HCT116 (cell line): ENCODE measurements at regions not wholly inside any gene's neighbourhood (a gene's known extent, or its start where the extent isn't known, plus 50 kb on each side); places are given as distances from the start of the nearest gene placed in this dataset.

ENCODE experiments used
- CEBPB ChIP-seq: IDR thresholded peaks from 2 replicates; pipeline ENCODE4 v1.6.1; 2012; ENCODE audit warnings: low read depth
- EZH2 ChIP-seq: fragments of 200-600 bp; sonication (generic); IDR thresholded peaks from 2 replicates; pipeline ENCODE4 v1.6.1; 2017; ENCODE audit warnings: antibody characterized with exemption, mixed run types
- EZH2phosphoT487 ChIP-seq: fragments of 200-600 bp; IDR thresholded peaks from 2 replicates; pipeline ENCODE4 v1.6.1; 2018; ENCODE audit warnings: antibody characterized with exemption, borderline replicate concordance
- JUND ChIP-seq: IDR thresholded peaks from 2 replicates; pipeline ENCODE4 v1.6.1; 2012
- MAX ChIP-seq: IDR thresholded peaks from 2 replicates; pipeline ENCODE4 v1.6.1; 2012
- POLR2A ChIP-seq: IDR thresholded peaks from 2 replicates; pipeline ENCODE4 v1.7.0; 2011; ENCODE audit warnings: borderline replicate concordance; ENCODE audit not compliant: insufficient read depth, insufficient read length; ENCODE audit errors: extremely low read depth
- POLR2AphosphoS5 ChIP-seq: IDR thresholded peaks from 2 replicates; pipeline ENCODE4 v1.6.1; 2011; ENCODE audit warnings: mild to moderate bottlenecking, low read depth, low read length, moderate library complexity
- REST ChIP-seq: IDR thresholded peaks from 2 replicates; pipeline ENCODE4 v1.6.1; 2012; ENCODE audit warnings: low read depth
- SP1 ChIP-seq: IDR thresholded peaks from 2 replicates; pipeline ENCODE4 v1.6.1; 2012; ENCODE audit warnings: low read depth
- TF ChIP-seq, protein P1 (sequence below), 3 experiments: fragments of 200-600 bp in 1 of 3; sonication (generic) in 1 of 3; IDR thresholded peaks in 2 of 3; conservative IDR thresholded peaks in 1 of 3; 2 replicates each; pipeline ENCODE4 v1.5.1; 2012 to 2017; ENCODE audit warnings: low read depth in 2 of 3, low read length in 2 of 3, antibody characterized with exemption in 1 of 3, borderline replicate concordance in 1 of 3, control low read depth in 1 of 3, mild to moderate bottlenecking in 1 of 3, mixed read lengths in 1 of 3, mixed run types in 1 of 3, moderate library complexity in 1 of 3; ENCODE audit not compliant: insufficient read depth in 1 of 3
- TF ChIP-seq, protein P2 (sequence below): IDR thresholded peaks from 2 replicates; pipeline ENCODE4 v1.6.1; 2011; ENCODE audit warnings: mild to moderate bottlenecking, low read length, moderate library complexity; ENCODE audit not compliant: insufficient replicate concordance; ENCODE audit errors: extremely low read depth

GRCh38 chr1:229991724-229992333 lies 75.2 kb upstream of the GALNT2 start:
- TF ChIP-seq, protein P1, sequence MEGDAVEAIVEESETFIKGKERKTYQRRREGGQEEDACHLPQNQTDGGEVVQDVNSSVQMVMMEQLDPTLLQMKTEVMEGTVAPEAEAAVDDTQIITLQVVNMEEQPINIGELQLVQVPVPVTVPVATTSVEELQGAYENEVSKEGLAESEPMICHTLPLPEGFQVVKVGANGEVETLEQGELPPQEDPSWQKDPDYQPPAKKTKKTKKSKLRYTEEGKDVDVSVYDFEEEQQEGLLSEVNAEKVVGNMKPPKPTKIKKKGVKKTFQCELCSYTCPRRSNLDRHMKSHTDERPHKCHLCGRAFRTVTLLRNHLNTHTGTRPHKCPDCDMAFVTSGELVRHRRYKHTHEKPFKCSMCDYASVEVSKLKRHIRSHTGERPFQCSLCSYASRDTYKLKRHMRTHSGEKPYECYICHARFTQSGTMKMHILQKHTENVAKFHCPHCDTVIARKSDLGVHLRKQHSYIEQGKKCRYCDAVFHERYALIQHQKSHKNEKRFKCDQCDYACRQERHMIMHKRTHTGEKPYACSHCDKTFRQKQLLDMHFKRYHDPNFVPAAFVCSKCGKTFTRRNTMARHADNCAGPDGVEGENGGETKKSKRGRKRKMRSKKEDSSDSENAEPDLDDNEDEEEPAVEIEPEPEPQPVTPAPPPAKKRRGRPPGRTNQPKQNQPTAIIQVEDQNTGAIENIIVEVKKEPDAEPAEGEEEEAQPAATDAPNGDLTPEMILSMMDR (IDR thresholded peaks at IDR 0.05 in 2 of 3, conservative IDR thresholded peaks at IDR 0.05 in 1 of 3; ENCODE audit: borderline replicate concordance in 1 of 3, insufficient read depth in 1 of 3, low read depth in 2 of 3, low read length in 2 of 3) = no peak
- no peak for TF ChIP-seq JUND
- no peak for TF ChIP-seq MAX
- TF ChIP-seq EZH2 = no peak
- TF ChIP-seq REST = no peak
- TF ChIP-seq EZH2phosphoT487 = no peak
- no peak for TF ChIP-seq CEBPB
- TF ChIP-seq, protein P2, sequence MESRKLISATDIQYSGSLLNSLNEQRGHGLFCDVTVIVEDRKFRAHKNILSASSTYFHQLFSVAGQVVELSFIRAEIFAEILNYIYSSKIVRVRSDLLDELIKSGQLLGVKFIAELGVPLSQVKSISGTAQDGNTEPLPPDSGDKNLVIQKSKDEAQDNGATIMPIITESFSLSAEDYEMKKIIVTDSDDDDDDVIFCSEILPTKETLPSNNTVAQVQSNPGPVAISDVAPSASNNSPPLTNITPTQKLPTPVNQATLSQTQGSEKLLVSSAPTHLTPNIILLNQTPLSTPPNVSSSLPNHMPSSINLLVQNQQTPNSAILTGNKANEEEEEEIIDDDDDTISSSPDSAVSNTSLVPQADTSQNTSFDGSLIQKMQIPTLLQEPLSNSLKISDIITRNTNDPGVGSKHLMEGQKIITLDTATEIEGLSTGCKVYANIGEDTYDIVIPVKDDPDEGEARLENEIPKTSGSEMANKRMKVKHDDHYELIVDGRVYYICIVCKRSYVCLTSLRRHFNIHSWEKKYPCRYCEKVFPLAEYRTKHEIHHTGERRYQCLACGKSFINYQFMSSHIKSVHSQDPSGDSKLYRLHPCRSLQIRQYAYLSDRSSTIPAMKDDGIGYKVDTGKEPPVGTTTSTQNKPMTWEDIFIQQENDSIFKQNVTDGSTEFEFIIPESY = no peak
- TF ChIP-seq SP1 = no peak
- TF ChIP-seq POLR2A = no peak
- TF ChIP-seq POLR2AphosphoS5 = no peak
